Activated CD4-positive, CD25-positive, alpha-beta regulatory T cell treated with anti-CD3 and anti-CD28 coated beads, Interleukin-2, amount 50 U/mL, for 72 hours (primary cell): ENCODE measurements at regions not wholly inside any gene's neighbourhood (a gene's known extent, or its start where the extent isn't known, plus 50 kb on each side); places are given as distances from the start of the nearest gene placed in this dataset.
"Not testable (repeated sequence)": the region's sequence is repeated elsewhere in the genome, so short reads cannot be mapped to it uniquely, and the experiment has no call there.

Source experiments
- DNase-seq: peaks from one replicate; pipeline ENCODE4 v3.0.0; 2021

DNA sequence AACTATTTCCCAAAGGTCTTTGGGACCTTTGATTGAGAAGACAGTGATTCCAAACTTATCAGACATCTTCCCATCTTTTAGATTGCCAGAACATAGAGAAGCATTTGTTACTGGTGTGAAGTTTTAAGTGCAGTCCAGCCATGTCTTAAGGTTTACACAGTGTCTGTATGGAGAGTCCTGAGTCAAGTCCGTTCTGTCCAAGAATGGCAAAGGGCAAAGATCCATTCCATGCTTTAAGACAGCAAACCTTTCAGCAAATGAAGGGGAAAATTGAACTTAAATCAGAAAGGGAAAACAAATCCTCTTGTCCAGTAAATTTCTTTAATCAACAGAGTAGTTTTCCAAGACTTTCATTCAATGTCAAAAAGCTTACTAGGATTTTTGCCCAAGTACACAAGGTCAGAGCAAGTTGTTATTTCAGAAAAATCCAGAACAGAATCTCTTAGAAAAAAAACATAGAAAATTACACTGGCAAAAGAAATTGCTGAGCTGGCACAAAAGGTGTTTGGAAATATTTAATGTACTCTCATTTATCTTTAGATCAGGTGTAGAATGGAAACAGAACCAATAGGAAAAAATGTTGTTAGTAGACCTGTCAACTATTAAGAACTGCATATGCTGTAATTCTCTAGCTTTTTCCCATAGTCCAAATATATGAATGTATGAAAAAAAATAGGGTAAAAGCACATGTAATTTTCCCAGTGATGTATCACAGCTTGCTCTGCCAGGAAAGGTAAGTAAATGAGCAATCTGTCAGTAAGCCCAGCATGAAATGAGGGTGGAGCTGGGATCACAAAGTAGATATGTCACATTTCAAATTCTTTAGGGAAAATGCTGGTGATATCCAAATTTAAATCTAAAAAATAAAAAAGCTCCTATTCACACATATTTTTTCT is 1099.9 kb downstream of the TUSC7 start:
- no peak for DNase-seq

DNA sequence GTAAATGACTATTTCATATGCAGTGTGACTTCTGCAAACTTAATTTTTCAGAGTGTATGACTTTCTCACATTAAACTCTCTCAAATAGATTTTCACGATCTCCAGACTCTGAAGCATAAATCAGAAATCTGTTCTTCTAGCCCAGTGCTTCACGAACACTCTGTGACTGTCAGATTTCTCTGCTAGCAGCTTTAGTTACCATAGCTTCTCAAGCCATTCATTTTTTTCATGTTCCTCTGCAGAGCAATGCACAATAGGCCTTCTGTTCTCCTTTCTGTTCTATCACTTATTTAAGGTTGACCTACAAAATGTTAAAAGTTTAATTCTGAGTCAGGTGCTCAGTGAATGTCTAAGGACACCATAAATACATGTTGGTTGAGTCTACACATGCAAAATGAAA is 1102.2 kb downstream of the TUSC7 start:
- no peak for DNase-seq

DNA sequence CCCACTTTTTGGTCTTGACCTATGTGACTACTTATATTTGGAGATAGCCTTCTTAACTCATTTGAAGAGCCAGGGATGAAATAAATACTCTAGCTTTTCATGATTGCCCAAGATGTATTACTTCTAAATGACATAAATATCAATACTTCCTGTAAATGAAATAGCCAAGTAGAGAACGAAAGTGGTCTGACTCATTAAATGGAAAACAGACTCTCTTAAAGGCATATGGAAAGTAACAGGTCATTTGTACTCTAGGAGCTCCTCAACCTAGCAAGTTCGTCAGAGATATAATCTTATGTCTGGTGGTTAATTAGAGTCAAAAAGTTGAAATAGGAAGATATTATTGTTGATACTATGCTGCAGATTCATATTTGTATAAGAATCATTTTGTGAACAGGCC is 1105.4 kb downstream of the TUSC7 start:
- no peak for DNase-seq

- DNase-seq = no peak
Measured at GRCh38 chr3:117817103-117817502, 1107.5 kb downstream of the TUSC7 start.

- no peak for DNase-seq
Measured at GRCh38 chr3:117818592-117818991, 1109.0 kb downstream of the TUSC7 start.

GRCh38 chr3:117820658-117821299 is 1111.2 kb downstream of the TUSC7 start:
- DNase-seq = no peak

DNA sequence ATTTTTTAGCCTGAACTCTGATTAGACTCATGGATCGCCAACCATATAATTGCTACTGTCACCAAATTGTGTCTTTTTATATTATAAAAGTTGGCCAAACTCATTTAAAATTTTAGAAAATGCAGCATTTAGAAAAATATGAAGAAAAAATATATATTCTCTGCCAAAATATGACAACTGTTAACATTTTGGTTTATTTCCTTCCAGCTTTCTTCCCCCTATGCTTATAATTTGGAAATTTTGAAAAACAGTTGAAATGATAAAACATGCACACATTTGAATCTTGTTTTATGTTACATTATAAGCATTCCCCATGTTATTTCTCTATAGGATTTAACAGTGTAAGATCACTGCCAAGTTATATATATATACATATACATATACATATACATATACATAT is 1112.8 kb downstream of the TUSC7 start:
- DNase-seq = no peak

GRCh38 chr3:117836296-117836695 is 1126.7 kb downstream of the TUSC7 start:
- DNase-seq = no peak

- DNase-seq = no peak
Measured at GRCh38 chr3:117837391-117837790, 1127.8 kb downstream of the TUSC7 start.

- no peak for DNase-seq
Measured at GRCh38 chr3:117842086-117842485, 1132.5 kb downstream of the TUSC7 start.

DNA sequence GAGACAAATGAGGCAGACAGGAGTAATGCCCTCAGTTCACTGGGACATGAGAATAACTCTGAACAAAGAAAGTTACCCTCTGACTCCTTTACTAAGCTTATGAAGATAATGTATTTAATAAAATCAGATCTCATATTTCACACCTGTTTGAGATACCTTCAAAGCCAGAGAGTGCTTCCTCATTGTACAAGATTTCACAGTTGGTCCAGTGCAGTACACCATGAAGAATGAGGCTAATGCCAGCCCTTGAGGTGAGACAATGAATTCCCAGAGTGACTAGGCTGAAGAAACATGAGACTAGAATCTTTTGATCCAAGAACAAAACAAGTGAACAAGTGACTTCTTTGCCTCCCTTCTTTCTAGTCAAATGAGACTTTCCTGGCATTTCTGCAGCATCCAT is 1133.8 kb downstream of the TUSC7 start:
- DNase-seq = no peak

DNA sequence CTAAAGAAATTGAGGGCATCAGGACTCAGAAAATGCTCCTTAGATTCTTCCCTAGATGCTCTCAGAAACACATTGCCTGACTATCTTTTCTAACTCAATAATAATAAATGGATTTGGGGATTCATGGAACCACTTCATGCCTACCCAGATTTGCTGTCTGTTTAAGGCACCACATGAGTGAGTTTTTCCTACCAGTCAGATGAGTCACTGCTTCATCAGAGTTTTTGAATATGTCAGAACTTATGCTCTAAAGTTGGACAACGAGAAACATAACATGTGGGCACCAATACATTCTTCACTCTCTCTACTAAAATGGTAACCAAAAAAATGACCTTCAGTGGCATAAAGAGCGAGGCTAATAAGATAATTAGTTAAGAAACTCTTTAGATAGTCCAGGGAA is 1135.1 kb downstream of the TUSC7 start:
- DNase-seq = no peak

DNA sequence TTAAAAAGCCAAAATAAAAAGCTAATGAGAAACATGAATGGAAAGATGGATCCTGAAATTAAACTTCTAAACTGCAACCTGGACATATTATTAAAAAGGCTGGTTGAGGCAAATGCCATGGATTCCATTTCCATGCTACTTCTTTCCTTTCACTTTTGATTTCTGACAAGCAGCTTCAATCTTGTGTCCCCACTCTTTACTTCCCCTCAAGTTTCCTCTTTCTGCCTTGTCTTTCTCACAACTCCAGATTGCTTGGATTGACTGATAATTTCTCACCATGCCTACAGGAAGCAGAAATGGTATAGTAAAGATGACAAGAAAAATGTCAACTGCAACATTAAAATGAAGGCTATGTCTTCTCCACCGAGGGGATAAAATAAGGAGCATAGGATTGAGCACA is 1136.7 kb downstream of the TUSC7 start:
- no peak for DNase-seq

DNA sequence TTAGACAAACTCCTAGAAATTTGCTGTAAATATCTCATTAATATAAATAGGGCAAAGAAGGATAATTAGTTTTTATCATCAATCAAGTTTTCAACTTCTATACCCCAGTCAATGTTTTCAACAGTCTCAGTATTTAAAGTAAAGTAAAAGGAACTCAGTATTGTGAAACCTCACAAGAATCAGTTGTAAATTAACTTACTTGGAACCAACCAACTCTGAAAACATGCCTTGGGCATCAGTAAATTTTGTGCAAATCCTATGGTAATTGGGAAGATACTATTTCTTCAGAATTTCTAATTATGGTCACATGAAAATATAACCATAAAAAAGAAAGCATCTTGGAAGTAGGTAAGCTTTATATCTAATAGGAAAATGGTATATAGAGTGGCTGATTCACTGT is 1139.0 kb downstream of the TUSC7 start:
- no peak for DNase-seq

DNA sequence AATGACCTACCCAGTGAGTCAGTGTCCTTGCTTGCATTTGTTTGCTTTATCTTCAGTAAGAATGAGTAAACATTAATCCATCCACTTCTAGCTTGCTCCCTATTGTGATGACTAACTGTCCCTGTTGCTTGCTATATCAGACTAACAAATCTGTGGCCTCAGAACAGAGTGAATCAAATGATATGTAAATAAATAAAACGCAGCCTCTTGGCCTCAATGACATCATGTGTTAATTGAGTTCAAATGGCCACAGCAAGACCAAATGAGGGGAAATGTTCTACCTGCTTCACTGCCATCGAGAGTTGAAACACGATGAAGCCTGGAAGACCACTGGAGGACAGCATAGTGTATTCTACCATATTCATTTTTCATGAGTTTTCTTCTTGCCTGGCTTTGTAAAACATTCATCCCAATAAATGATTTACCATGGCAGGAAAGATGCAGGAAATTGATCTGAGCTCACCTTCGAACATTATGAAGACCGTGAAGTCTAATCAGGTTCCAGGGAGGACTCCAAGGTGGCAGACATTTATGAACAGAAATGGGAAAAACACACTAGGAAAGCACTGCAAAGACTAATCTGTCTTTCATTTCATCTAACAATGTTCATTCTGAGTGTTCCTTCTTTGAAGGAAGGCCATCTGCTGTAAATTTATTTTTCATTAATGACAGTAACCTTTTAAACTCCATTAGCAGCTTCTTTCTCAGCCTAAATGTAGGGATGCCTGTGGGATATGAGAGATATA is 1144.5 kb downstream of the TUSC7 start:
- DNase-seq = no peak

DNA sequence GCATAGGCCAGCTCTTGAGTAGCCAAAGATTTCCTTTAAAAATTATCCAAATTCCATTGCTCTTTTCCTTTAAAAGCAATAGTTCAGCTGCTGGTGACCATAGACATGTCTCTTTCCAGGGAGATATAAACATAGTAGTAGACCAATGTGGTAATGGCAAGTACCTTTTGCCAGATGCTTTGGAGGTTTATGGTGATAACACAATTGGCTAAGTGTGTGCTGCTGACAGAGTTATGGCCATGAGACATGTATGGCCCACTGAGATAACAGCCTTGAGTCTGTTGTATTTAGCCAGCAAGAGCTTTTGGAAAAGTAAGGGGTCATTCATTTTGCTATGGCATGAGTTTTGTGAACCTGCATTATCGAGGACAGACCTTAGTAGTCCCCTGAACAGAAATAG is 1146.8 kb downstream of the TUSC7 start:
- DNase-seq = no peak

DNA sequence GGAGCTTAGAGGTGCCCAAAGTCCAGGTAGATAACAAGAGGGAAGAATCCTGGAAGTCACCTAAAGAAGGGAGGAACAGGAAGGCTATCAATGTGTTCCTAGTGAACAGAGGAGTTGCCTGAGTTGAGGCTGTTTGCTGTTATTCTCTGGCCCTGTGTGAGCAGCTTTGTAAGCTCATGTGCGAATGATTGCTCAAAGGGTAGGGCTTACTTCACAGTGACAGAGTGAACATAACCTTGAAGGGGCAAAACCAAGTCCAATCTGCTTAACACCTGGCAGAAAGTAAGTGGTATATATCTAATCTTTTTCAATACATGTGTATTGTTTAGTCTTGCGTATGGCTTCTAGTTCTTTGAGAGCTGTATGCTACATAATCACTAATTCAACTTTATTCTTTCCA is 1153.6 kb downstream of the TUSC7 start:
- DNase-seq = no peak

DNA sequence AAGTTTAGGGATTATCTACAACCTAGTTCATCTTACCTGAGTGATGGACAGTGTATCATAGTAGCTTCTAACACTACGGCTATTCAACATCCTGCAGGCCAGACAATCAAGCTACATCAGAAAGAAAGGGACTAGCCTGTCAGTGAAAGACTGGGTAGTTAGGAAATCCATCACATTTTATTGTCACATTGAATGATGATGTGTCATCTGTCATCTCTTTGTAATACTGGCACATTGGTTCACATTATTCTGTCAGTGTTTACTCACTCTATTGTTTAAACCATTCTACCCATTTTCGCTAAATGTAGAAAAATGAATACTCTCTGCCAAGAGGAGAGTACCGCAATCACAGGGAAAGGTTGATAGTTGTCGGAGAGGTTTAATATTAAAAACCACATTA is 1155.8 kb downstream of the TUSC7 start:
- no peak for DNase-seq

DNA sequence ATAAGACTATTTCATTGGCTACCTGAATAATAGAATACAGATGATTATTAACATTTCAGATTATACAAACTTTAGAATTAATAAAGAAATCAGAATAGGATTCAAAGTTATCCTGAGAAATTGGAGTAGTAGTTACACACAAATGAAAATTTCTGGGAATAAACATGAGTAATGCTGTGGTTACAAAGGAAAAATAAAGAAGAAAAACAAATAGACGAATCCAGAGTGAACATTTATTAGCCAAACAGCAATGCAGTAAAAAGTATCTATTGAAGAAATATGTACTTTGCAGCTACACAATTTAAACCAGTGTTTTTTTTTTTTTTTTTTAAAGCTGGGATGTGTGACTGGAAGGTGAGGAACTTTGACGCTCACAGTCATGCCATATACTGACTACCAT is 1159.2 kb downstream of the TUSC7 start:
- no peak for DNase-seq

GRCh38 chr3:117871934-117872333 is 1162.4 kb downstream of the TUSC7 start:
- no peak for DNase-seq

DNA sequence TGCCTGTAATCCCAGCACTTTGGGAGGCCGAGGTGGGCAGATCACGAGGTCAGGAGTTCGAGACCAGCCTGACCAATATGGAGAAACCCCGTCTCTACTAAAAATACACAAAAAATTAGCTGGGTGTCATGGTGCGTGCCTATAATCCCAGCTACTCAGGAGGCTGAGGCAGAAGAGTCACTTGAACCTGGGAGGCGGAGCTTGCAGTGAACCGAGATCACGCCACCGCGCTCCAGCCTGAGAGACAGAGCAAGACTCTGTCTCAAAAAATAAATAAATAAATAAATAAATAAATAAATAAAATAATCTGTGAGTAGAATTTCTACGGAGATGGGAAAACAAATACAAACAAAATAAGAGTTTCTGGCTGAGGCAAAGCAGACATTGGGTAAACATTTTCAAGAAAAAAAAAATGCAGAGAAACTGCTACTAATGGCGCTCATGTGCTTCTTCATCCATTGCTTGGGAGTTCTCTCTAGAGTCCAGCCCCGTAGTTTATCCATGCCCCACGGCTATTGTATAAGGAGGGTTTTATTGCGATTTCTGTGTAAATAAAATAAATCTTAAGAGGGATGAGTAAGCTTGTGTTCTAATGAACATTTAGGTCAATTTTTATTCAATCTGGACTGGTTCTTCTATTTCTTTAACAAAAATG is 1161.9 kb downstream of the IGSF11 start:
- DNase-seq = not testable (repeated sequence)

DNA sequence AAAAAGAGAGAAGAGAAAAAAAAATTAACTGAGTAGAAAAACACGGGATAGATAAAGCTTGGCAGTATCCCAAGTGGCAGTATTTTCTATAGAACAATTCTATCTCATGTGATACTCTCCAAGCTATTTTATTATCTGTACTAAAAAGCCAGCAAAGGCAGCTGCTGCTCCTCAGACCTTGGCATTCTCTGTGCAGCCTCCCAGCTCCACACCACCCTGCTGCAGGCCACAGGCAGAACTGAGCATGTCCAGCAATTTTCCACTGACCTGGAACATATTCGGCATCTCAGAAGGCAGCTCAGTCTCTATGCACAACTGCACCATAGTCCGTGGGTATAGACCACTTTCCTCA is 1161.4 kb downstream of the IGSF11 start:
- DNase-seq = no peak

DNA sequence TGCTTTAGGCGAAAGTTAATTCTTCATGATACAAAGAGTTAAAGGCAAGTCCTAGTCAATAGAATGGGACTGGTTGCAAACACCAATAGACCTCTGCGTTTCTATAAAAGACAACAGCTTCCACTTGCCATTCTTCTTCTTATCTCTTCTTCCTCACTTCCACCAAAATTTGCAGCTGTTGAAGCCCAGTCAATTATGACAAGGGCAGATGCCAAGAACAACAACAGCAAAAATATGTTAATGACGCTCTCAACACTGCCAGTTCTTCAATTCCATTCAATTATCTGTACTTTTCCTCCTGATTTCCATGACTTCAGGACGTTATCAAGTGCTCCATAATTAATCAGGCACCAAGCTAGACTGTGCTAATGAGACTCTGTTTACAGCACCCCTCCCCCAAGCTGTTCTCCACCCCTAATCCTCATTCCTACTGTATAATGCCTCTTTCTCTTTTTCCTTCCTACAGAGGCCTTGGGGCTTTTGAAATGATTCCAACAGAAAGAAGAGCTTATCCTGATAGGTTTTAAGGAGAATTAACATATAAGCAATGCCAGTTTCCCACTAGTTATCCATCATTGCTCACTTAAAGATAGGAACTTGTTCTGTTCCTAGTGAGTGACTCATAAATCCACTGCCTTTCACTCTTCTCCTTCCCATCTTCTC is 1160.5 kb downstream of the IGSF11 start:
- DNase-seq = no peak
